Activated T-cell treated with anti-CD3 and anti-CD28 coated beads, Interleukin-2, amount 50 U/mL, for 72 hours (primary cell): ENCODE measurements at regions not wholly inside any gene's neighbourhood (a gene's known extent, or its start where the extent isn't known, plus 50 kb on each side); places are given as distances from the start of the nearest gene placed in this dataset.

ENCODE experiments used
- ATAC-seq, 2 donors: fragments of 150-1000 bp; cut with Tn5 transposase; replicated peaks in 1 of 2; 2 replicates each; pipeline ENCODE4 v1.10.0; 2021; ENCODE audit warnings: moderate library complexity in 2 of 2, mild to moderate bottlenecking in 1 of 2
- DNase-seq, 2 donors: peaks; one replicate each; pipeline ENCODE4 v3.0.0; 2021 to 2022; ENCODE audit warnings: mixed read lengths in 1 of 2
- H3K27ac Mint-ChIP-seq: one replicate; pipeline ENCODE4 v1.8.0; 2022; ENCODE audit warnings: mild to moderate bottlenecking, moderate library complexity, mixed read lengths
- H3K27me3 Mint-ChIP-seq: one replicate; pipeline ENCODE4 v1.8.0; 2022; ENCODE audit warnings: low read depth, mixed read lengths
- H3K36me3 Mint-ChIP-seq, 2 donors: one replicate each; pipeline ENCODE4 v1.8.0; 2022; ENCODE audit warnings: mixed read lengths in 2 of 2, mild to moderate bottlenecking in 1 of 2; ENCODE audit not compliant: insufficient read depth in 2 of 2
- H3K4me1 Mint-ChIP-seq: one replicate; pipeline ENCODE4 v1.8.0; 2022; ENCODE audit warnings: low read depth, mixed read lengths
- H3K4me3 Mint-ChIP-seq, 2 donors: one replicate each; pipeline ENCODE4 v1.8.0; 2022; ENCODE audit warnings: mild to moderate bottlenecking in 2 of 2, mixed read lengths in 2 of 2, moderate library complexity in 2 of 2
- H3K9me3 Mint-ChIP-seq, 2 donors: one replicate each; pipeline ENCODE4 v1.8.0; 2022; ENCODE audit warnings: mixed read lengths in 2 of 2

DNA sequence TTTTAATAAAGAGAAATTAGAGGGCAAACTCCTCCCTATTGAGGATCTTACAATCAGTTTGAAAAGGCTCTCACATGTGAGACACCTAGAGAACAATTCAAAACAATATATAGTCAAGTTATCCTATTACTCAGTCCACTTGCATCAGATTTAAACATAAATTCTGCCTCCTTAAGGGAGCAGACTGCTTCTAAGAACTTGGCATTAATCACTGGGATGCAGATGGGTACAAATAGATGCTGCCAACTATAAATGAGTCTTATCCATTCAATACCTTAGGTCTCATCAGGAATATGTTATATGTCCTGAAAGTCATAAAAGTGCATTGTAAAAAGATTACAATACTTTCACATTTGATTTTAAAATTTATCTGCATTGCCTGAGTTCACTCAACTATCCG is 269.3 kb upstream of the KIRREL3 start:
- no peak overlapping the region for H3K27ac Mint-ChIP-seq
- H3K36me3 Mint-ChIP-seq: no peaks in the 10 kb centered on the region
- DNase-seq (no peak), ATAC-seq (no peak)
- H3K9me3 Mint-ChIP-seq: peaks cover 0 to 5% of the 10 kb centered on the region in 2 donors
- H3K4me1 Mint-ChIP-seq: no peaks in the 10 kb centered on the region
- H3K4me3 Mint-ChIP-seq: no peak overlapping the region
- no peaks in the 10 kb centered on the region for H3K27me3 Mint-ChIP-seq

GRCh38 chr11:127268932-127269331 is 268.4 kb upstream of the KIRREL3 start:
- Mint-ChIP-seq H3K9me3 (peaks cover 0 to 5% of the 10 kb centered on the region in 2 donors), H3K4me1 (no peaks in the 10 kb centered on the region), H3K36me3 (no peaks in the 10 kb centered on the region), H3K4me3 (no peak overlapping the region), H3K27me3 (no peaks in the 10 kb centered on the region), H3K27ac (no peak overlapping the region)
- DNase-seq: no peak
- no peak for ATAC-seq

DNA sequence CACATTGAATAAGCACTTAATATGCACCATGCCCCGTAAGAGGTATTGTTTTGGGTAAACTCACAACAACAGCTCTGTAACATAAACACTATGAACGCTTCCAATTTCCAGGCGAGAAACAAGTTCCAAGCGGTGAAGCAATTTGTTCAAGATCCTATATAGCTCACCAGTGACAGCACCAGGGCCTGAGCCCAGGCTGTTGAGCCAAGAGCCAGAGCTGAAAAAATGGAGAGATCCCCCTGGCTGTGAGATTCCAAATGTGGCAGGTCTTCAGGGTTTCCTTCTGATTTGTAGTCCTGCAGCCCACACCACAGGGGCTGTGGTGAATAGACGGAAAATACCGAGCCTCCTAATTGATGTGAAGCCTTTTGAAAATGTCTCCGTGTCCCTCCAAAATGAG is 268.0 kb upstream of the KIRREL3 start:
- Mint-ChIP-seq H3K9me3 (peaks cover 0 to 6% of the 10 kb centered on the region in 2 donors), H3K27ac (no peak overlapping the region), H3K36me3 (no peaks in the 10 kb centered on the region), H3K4me3 (no peak overlapping the region), H3K4me1 (no peaks in the 10 kb centered on the region), H3K27me3 (no peaks in the 10 kb centered on the region)
- no peak for DNase-seq
- ATAC-seq: no peak

- Mint-ChIP-seq H3K27ac (no peak overlapping the region), H3K4me3 (no peak overlapping the region), H3K9me3 (peaks cover 0 to 1% of the 10 kb centered on the region in 2 donors), H3K4me1 (no peaks in the 10 kb centered on the region), H3K27me3 (no peaks in the 10 kb centered on the region), H3K36me3 (no peaks in the 10 kb centered on the region)
- no peak for ATAC-seq
- no peak for DNase-seq
These were observed 258.5 kb upstream of the KIRREL3 start for GRCh38 chr11:127259102-127259501.

DNA sequence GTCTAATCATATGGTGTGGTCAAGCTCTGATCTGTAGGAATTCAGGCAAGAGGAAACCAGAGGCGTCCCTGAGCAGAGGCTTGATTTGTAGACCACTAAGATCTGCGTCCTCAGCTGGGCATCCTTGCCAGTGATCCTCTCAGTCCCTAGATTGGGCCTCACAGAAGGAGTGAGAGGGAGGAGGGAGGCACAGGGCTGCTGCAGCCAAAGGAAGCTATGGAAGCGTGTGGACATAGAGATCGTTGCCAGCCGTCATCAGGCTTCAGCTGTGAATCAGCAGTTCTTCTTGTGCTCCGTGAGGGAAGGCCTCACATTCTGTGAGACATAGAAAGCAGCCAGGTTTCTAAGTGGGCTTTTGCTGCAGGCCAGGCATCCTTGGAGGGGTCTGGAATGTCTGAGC is 254.6 kb upstream of the KIRREL3 start:
- H3K4me1 Mint-ChIP-seq: no peaks in the 10 kb centered on the region
- no peak overlapping the region for H3K4me3 Mint-ChIP-seq
- ATAC-seq: no peak
- no peaks in the 10 kb centered on the region for H3K36me3 Mint-ChIP-seq
- H3K27ac Mint-ChIP-seq: no peak overlapping the region
- no peak for DNase-seq
- no peaks in the 10 kb centered on the region for H3K27me3 Mint-ChIP-seq
- no peaks in the 10 kb centered on the region for H3K9me3 Mint-ChIP-seq

DNA sequence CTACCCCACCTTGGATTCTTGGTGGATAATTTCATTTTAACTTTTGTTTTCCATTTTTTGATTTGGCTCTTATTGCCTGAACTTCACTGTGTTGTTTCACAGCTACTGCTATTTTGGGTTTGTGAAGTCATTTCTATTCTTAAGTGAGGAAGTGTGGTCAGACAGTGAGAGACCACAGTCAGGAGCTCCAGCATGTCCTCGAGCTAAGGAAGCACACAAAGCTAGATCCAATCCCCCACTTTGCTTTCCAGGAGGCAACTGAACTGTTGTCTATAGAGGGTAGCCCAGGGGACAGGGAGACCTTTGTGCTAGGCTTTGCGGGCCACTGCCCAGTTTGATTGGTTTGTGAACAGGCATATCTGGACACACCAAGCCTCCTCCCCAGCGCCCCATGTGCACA is 251.8 kb upstream of the KIRREL3 start:
- H3K36me3 Mint-ChIP-seq: no peaks in the 10 kb centered on the region

GRCh38 chr11:127249576-127249975 is 249.0 kb upstream of the KIRREL3 start:
- Mint-ChIP-seq H3K36me3 (no peaks in the 10 kb centered on the region), H3K27ac (no peak overlapping the region), H3K9me3 (no peaks in the 10 kb centered on the region), H3K4me1 (no peaks in the 10 kb centered on the region), H3K4me3 (no peak overlapping the region), H3K27me3 (no peaks in the 10 kb centered on the region)
- DNase-seq: no peak
- no peak for ATAC-seq

More for the DNA sequence above, 251.8 kb upstream of the KIRREL3 start:
- no peak for DNase-seq
- Mint-ChIP-seq H3K4me3 (no peak overlapping the region), H3K27me3 (no peaks in the 10 kb centered on the region), H3K9me3 (no peaks in the 10 kb centered on the region), H3K4me1 (no peaks in the 10 kb centered on the region), H3K27ac (no peak overlapping the region)
- no peak for ATAC-seq

DNA sequence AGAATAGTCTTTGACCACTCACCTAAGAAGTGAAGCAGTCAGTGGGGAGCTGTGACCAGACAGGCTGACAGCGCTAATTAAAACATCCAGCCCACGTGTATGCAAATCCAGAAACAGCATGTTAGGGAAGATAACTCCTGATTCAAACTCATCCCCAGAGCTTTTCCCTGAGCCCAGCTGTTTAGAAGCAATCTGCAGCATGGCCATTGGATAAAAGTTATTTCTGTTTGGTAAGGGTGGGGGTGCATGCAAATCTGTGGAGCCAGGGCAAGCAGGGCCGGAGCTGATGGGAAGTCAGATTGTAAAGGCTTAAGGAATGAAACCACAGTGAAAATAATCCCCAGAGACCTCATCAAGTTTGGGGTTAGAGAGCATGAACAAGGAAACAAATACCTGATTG is 247.9 kb upstream of the KIRREL3 start:
- Mint-ChIP-seq H3K4me1 (no peaks in the 10 kb centered on the region), H3K4me3 (no peak overlapping the region), H3K27ac (no peak overlapping the region), H3K36me3 (no peaks in the 10 kb centered on the region), H3K9me3 (no peaks in the 10 kb centered on the region), H3K27me3 (no peaks in the 10 kb centered on the region)
- DNase-seq (no peak), ATAC-seq (no peak)

DNA sequence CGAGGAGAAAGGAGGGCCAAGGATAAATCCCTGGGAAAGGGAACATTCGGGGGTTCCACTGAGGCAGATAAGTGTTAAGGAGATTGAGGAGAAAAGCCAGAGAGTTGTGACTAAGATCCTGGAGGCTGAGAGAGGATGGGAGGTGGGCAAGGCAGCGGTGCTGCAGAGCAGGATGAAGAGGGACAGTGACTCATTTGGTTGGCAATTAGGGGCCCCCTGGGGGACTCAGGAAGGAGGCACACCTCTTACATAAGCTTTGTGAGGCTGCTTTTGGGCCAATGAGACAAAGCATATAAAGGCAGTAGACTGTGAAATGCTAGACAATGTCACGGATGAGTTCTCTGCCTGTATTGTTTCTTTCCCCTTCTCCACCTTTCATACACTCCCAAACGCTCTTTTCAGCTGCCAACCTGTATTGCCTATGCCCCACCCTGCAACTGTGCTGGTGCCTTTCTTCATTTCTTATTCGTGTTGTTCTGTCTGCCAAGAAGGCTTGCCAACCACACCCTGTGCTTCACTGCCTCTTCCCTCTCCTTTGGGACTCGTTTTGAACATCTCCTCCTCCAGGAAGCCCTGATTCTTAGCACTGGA is 246.8 kb upstream of the KIRREL3 start:
- H3K36me3 Mint-ChIP-seq: no peaks in the 10 kb centered on the region
- H3K4me1 Mint-ChIP-seq: no peaks in the 10 kb centered on the region
- no peaks in the 10 kb centered on the region for H3K9me3 Mint-ChIP-seq
- H3K27ac Mint-ChIP-seq: no peak overlapping the region
- H3K4me3 Mint-ChIP-seq: no peak overlapping the region
- H3K27me3 Mint-ChIP-seq: no peaks in the 10 kb centered on the region
- DNase-seq (no peak), ATAC-seq (no peak)

GRCh38 chr11:127242676-127243075 is 242.1 kb upstream of the KIRREL3 start:
- no peaks in the 10 kb centered on the region for H3K27me3 Mint-ChIP-seq
- DNase-seq (no peak), ATAC-seq (no peak)
- H3K27ac Mint-ChIP-seq: no peak overlapping the region
- no peaks in the 10 kb centered on the region for H3K9me3 Mint-ChIP-seq
- no peaks in the 10 kb centered on the region for H3K4me1 Mint-ChIP-seq
- H3K4me3 Mint-ChIP-seq: no peak overlapping the region
- H3K36me3 Mint-ChIP-seq: no peaks in the 10 kb centered on the region

GRCh38 chr11:127238321-127238720 is 237.8 kb upstream of the KIRREL3 start:
- no peak for ATAC-seq
- no peaks in the 10 kb centered on the region for H3K9me3 Mint-ChIP-seq
- DNase-seq: no peak
- no peaks in the 10 kb centered on the region for H3K4me1 Mint-ChIP-seq
- no peaks in the 10 kb centered on the region for H3K27me3 Mint-ChIP-seq
- no peaks in the 10 kb centered on the region for H3K36me3 Mint-ChIP-seq
- H3K27ac Mint-ChIP-seq: no peak overlapping the region
- no peak overlapping the region for H3K4me3 Mint-ChIP-seq

GRCh38 chr11:127236776-127237175 is 236.2 kb upstream of the KIRREL3 start:
- no peaks in the 10 kb centered on the region for H3K9me3 Mint-ChIP-seq
- ATAC-seq (no peak), DNase-seq (no peak)
- no peaks in the 10 kb centered on the region for H3K36me3 Mint-ChIP-seq
- no peak overlapping the region for H3K27ac Mint-ChIP-seq
- H3K4me1 Mint-ChIP-seq: no peaks in the 10 kb centered on the region
- H3K27me3 Mint-ChIP-seq: no peaks in the 10 kb centered on the region
- no peak overlapping the region for H3K4me3 Mint-ChIP-seq

DNA sequence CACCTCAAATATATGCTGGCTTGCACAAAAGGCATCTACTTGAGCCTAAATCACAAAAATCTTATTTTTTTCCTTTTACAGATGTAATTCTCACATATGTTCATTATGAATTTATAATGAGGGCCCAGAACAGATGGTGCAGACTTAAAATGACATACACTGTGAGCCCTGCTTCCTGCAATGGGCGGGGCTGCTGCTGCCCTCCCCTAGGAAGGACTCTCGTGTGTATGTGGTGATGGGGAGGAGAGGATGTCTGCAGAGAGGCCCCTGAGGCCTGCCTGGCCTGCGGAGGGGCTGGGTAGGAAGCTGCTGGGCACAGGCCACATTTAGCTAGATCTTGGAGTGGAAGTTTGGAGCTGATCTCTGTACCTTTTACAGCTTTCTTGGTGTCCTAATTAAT is 233.4 kb upstream of the KIRREL3 start:
- H3K4me3 Mint-ChIP-seq: no peak overlapping the region
- H3K27me3 Mint-ChIP-seq: no peaks in the 10 kb centered on the region
- H3K4me1 Mint-ChIP-seq: no peaks in the 10 kb centered on the region
- H3K36me3 Mint-ChIP-seq: no peaks in the 10 kb centered on the region
- peaks cover 0 to 2% of the 10 kb centered on the region in 2 donors for H3K9me3 Mint-ChIP-seq
- ATAC-seq: no peak
- no peak for DNase-seq
- H3K27ac Mint-ChIP-seq: no peak overlapping the region

GRCh38 chr11:127230392-127230791 is 229.8 kb upstream of the KIRREL3 start:
- Mint-ChIP-seq H3K4me1 (no peaks in the 10 kb centered on the region), H3K27ac (no peak overlapping the region), H3K36me3 (no peaks in the 10 kb centered on the region), H3K9me3 (peaks cover 0 to 2% of the 10 kb centered on the region in 2 donors), H3K27me3 (no peaks in the 10 kb centered on the region), H3K4me3 (no peak overlapping the region)
- DNase-seq: no peak
- ATAC-seq: no peak
